ENCODE measurements at regions not wholly inside any gene's neighbourhood (a gene's known extent, or its start where the extent isn't known, plus 50 kb on each side); places are given as distances from the start of the nearest gene placed in this dataset.

DNA sequence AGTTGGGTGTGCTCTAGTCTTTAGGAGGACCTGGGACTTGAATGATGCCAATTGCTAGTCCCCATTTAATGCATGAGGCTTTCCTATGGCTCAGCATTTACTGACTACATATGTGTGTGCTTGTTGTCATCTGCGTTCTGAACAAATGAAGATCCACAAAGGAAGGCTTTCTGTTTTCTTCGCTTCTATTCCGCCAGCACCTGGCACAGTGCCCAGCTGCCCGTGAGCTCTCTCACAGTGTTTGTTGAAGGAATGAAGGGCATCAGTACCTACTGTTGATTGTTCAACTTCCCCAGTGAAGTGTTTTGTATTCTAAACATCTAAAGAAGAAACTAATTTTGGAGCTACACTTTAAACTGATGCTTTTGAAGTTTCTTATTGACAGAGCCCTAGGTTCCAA, 122.4 kb upstream of the LINC00305 start:
- no peak for TF ChIP-seq EZH2 (IDR thresholded peaks at IDR 0.05; ENCODE audit: borderline replicate concordance, low read length)
- TF ChIP-seq, protein P1, sequence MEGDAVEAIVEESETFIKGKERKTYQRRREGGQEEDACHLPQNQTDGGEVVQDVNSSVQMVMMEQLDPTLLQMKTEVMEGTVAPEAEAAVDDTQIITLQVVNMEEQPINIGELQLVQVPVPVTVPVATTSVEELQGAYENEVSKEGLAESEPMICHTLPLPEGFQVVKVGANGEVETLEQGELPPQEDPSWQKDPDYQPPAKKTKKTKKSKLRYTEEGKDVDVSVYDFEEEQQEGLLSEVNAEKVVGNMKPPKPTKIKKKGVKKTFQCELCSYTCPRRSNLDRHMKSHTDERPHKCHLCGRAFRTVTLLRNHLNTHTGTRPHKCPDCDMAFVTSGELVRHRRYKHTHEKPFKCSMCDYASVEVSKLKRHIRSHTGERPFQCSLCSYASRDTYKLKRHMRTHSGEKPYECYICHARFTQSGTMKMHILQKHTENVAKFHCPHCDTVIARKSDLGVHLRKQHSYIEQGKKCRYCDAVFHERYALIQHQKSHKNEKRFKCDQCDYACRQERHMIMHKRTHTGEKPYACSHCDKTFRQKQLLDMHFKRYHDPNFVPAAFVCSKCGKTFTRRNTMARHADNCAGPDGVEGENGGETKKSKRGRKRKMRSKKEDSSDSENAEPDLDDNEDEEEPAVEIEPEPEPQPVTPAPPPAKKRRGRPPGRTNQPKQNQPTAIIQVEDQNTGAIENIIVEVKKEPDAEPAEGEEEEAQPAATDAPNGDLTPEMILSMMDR (conservative IDR thresholded peaks at IDR 0.05 in 1 of 2, IDR thresholded peaks at IDR 0.05 in 1 of 2; ENCODE audit: extremely low read depth in 1 of 2, insufficient read depth in 1 of 2, low read depth in 1 of 2, low read length in 2 of 2): no peak

All from mammary epithelial cell (primary cell).